HG02678 (cell line): ENCODE measurements at regions not wholly inside any gene's neighbourhood (a gene's known extent, or its start where the extent isn't known, plus 50 kb on each side); places are given as distances from the start of the nearest gene placed in this dataset.
A peak's percentile ranks its signal among the peaks of the same experiment; 100 is the strongest.

ENCODE experiments used
- ATAC-seq: cut with Tn5 transposase; IDR thresholded peaks from one replicate; pipeline ENCODE4 v1.9.1; 2021; ENCODE audit warnings: mild to moderate bottlenecking, moderate library complexity; ENCODE audit not compliant: unreplicated experiment

DNA sequence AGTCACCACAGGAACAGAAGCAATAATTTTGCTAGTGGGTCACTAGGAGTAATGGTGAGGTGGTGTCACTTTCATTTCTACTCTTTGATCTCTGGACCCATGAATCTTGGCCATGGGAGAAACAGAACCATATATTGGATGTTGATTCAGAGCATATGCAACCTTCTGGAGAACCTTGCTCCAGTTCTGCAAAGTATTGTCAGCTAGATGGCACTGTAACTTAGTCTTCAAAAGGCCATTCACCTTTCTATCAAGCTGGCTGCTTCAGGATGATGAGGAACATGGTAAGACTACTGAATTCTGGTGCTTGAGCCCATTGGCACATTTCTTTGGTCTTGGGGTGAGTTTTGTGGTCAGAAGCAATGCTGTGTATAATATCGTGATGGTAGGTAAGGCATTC lies 129.1 kb upstream of the FBN2 start:
- ATAC-seq, result no peak

DNA sequence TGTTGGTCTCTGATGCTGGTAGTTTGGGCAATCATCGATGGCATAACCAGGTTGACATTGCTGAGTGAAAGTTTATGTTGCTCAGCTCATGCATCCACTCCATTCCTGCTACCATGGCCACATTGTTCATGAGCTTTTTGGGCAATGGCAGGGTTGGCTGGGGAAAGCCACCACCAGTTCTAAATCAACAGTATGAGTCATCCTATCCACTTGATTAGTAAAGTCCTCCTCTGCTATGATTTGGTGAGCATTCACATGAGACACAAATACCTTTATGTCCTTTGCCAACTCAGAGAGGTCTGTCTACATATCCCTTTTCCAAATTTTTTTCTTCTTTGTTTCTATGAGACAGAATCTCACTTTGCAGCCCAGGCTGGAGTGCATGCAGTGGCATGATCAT lies 129.7 kb upstream of the FBN2 start:
- ATAC-seq, result no peak

DNA sequence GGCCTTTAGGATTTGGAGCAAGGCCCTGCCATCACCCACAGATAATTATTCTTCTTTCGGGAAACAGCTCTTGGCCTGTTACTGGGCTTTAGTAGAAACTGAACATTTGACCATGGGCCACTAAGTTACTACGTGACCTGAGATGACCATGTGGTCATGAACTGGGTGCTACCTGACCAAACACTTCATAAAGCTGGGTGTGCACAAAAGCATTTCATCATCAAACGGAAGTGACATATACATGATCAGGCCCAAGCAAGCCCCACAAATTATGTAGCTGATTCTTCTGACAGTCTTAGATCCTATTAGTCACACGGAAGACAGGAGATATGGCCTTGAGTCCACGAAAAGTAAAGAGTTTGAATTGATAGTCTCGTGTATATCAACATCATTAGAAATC lies 130.9 kb upstream of the FBN2 start:
- no peak for ATAC-seq

DNA sequence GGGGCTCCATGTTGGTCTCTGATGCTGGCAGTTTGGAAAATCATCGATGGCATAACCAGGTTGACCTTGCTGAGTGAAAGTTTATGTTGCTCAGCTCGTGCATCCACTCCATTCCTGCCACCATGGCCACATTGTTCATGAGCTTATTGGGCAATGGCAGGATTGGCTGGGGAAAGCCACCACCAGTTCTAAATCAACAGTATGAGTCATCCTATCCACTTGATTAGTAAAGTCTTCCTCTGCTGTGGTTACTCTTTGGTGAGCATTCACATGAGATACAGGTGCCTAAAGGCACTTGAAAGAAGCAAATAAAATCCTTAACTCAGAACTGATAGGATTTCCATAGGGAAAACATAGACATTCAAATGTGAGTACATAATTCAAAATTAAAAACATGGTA lies 131.8 kb upstream of the FBN2 start:
- ATAC-seq, result no peak

GRCh38 chr5:128671943-128672342 lies 133.9 kb upstream of the FBN2 start:
- ATAC-seq, result no peak

- ATAC-seq, result no peak
These were observed 135.0 kb upstream of the FBN2 start for GRCh38 chr5:128673000-128673399.

GRCh38 chr5:128673411-128673957 lies 135.4 kb upstream of the FBN2 start:
- ATAC-seq, result no peak

- ATAC-seq, result no peak
These were observed 135.9 kb upstream of the FBN2 start for GRCh38 chr5:128673970-128674369.

GRCh38 chr5:128674837-128675446 lies 136.9 kb upstream of the FBN2 start:
- ATAC-seq, result peak; percentile 91

DNA sequence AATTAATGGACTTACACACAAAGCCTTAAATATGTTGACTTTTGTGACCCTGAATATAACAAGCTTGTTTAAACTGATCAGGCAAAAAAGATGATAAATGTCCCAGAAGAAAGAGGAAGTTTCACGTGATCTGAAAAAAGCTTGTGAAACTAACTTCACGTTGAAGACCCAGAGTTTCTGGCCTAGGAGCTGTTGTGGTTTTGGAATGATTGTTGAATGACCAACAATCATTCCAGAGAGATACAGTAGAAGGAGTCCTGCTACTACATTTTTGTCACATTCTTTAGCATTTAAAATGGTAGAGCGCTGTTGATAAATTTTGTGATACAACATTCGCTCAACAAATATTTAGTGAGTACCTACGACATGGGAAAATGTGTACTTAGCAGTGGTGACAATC lies 143.1 kb upstream of the FBN2 start:
- no peak for ATAC-seq

GRCh38 chr5:128681764-128682592 lies 143.9 kb upstream of the FBN2 start:
- no peak for ATAC-seq

GRCh38 chr5:128682669-128683068 lies 144.6 kb upstream of the FBN2 start:
- no peak for ATAC-seq

GRCh38 chr5:128684961-128685360 lies 146.9 kb upstream of the FBN2 start:
- ATAC-seq, result no peak

DNA sequence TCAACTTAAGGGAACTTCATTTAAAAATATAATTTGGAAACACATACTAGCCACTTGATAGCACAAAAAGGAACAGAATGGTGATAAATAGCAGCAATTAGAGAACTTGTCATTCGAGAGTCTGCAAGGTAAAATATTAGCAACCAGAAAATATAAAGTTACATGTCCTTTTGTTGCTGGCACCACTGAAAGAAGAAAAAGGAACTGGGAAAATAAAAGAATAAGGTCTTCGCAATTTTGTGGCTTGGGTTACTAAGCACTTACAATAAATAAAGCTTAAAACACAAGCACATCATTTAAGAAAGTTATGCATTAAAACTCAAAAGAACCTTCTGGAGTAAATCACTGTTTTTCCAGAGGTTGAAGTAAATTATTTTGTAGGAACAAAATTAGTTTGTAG lies 149.9 kb upstream of the FBN2 start:
- ATAC-seq, result no peak

DNA sequence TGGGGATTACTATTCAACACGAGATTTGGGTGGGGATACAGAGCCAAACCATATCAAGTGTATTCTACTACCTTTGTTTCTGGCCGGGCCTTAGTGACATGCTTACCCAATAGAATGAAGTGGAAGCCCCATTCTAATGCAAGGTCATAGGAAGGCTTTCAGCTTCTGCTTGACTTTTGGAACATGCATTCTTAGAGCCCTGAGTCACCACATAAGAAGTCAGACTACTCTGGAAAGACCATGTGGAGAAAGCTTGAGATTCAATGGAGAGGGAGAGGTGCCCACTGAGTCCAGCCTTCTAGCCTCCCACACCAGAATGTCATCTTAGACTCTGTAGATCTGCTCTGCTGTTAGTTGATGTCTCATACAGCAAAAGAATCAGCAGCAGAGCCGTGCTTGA lies 155.7 kb upstream of the FBN2 start:
- ATAC-seq, result no peak

GRCh38 chr5:128695791-128696530 lies 157.9 kb upstream of the FBN2 start:
- no peak for ATAC-seq

GRCh38 chr5:128701301-128701700 lies 163.3 kb upstream of the FBN2 start:
- no peak for ATAC-seq

DNA sequence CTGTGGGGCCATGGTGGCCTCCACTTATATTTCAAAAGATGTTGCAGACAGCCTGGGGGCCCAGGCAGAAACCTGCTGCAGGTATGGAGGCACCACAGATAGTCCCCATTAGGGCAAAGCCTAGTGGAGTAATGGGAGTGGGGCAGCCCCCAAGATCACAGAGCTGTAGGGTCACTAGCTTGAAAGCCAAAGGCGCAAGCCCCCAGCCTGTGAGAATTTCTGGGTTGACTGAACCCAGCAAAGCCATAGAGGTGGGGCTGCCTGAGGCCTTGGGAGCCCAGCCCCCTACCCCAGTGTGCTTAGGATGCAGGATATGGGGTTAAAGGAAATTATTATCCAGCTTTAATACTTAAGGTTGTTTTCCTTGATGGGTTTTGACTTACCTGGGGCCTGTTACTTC lies 165.3 kb upstream of the FBN2 start:
- no peak for ATAC-seq

DNA sequence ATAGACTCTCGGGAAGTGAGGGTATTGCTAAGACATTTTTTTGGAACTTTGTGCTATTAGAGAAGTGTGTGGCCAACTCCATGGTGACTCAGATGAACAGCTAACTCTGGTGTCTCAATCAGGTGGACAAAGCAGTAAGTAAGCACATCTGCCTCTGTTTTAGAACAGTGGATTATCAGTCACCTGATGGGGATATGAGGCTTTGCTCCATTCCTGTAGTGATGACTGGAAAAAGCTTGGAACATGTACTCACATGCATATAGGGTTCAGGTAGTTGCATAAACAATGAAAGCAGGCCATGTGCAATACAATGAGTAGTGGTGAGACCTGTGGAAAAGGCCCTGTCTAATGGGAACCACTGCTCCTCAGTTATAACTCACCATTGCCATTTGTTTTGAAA lies 168.2 kb upstream of the FBN2 start:
- ATAC-seq, result no peak

GRCh38 chr5:128708841-128709240 lies 170.8 kb upstream of the FBN2 start:
- no peak for ATAC-seq

DNA sequence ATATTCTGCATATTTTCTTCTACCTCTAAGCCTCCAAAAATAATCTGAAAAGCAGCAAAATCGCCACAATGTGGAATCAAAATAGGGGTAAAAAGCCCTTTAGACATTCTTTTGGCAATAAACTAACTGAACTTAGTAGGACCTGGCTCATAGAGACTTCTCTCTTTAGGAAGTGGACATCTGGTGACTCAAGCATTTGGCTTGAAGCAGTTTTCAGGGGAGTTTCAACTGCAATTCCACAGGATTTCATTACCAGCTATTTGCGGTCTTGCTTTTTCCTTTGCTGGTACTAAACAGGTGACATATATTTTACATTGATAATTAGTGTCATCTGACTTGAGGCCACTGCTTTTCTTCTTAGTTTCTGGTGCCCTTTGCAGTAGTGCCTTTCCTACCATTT lies 173.2 kb upstream of the FBN2 start:
- no peak for ATAC-seq

DNA sequence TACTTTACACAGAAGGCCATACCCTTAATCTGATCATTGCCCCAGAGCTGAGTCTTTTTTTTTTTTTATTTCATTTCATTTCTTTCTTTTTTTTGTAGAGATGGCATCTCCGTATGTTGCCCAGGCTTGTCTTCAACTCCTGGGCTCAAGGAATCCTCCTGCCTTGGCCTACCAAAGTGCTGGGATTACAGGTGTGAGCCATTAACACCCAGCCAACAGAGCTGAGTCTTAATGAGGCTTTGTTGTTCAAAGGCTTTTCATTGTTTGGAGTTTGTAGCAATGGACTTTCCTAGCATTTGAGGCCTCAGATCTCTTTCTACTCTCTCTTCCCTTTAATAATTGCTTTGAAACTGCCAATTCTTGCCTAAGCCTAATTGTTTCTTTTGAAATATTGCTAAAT lies 176.5 kb upstream of the FBN2 start:
- ATAC-seq, result no peak
